ENCODE measurements at regions not wholly inside any gene's neighbourhood (a gene's known extent, or its start where the extent isn't known, plus 50 kb on each side); places are given as distances from the start of the nearest gene placed in this dataset.

DNA sequence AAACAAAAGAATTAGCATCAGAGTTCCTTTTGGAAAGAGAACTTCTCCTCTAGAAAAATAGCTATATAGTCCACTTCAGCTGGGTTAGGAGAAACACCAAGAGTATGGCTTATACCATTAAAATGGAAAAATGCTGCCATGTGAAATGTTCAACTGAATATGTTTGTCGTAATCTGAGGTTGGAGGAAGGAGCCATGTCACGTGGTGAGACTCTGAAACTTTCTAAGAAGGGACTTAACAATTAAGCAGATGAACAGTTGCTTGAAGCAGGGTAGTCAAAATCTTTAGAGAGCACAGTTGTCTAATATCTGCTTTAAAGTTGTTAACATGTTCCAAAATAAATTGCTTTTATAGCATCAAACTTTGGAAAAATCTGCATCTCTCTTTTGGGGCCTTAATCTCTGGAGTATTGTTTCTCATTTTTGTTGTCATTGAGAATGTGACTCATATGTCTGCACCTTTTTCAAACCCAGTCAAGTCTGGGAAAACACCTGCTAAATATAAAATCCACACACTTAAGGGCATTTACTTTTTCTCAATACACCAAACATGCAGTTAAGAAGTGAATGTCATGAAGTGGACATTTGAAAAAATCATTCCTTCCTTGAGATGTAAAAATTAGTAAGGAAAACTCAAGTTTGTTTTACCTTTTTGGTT, 168.8 kb upstream of the PDE5A start:
- TF ChIP-seq CTCF (IDR thresholded peaks at IDR 0.05; ENCODE audit: insufficient read depth, missing control alignments): no peak
- FAIRE-seq (no peak), DNase-seq (ENCODE audit: insufficient read length, low spot score) (no peak)

- no peak for TF ChIP-seq CTCF (IDR thresholded peaks at IDR 0.05; ENCODE audit: insufficient read depth, missing control alignments)
- FAIRE-seq (no peak), DNase-seq (ENCODE audit: insufficient read length, low spot score) (no peak)
Observed at GRCh38 chr4:119795986-119796578, 167.5 kb upstream of the PDE5A start.

GRCh38 chr4:119794681-119795080, 166.1 kb upstream of the PDE5A start:
- FAIRE-seq: no peak
- no peak for DNase-seq (ENCODE audit: insufficient read length, low spot score)
- TF ChIP-seq CTCF (IDR thresholded peaks at IDR 0.05; ENCODE audit: insufficient read depth, missing control alignments): no peak

GRCh38 chr4:119794113-119794512, 165.5 kb upstream of the PDE5A start:
- no peak for FAIRE-seq
- DNase-seq (ENCODE audit: insufficient read length, low spot score): no peak
- no peak for TF ChIP-seq CTCF (IDR thresholded peaks at IDR 0.05; ENCODE audit: insufficient read depth, missing control alignments)

- no peak for DNase-seq (ENCODE audit: insufficient read length, low spot score)
- no peak for FAIRE-seq
- TF ChIP-seq CTCF (IDR thresholded peaks at IDR 0.05; ENCODE audit: insufficient read depth, missing control alignments): no peak
Observed at GRCh38 chr4:119788349-119789266, 160.0 kb upstream of the PDE5A start.

- no peak for DNase-seq (ENCODE audit: insufficient read length, low spot score)
- TF ChIP-seq CTCF (IDR thresholded peaks at IDR 0.05; ENCODE audit: insufficient read depth, missing control alignments): peak; percentile 47
- FAIRE-seq: no peak
Observed at GRCh38 chr4:119785963-119786362, 157.4 kb upstream of the PDE5A start.

Measured in D721Med (cell line).